Kidney (tissue), 13 donors: ENCODE measurements at regions not wholly inside any gene's neighbourhood (a gene's known extent, or its start where the extent isn't known, plus 50 kb on each side); places are given as distances from the start of the nearest gene placed in this dataset.

Experiments
- DNase-seq, 5 donors: peaks; one replicate each; pipeline ENCODE4 v3.0.0-alpha.2; 2013 to 2020
- FAIRE-seq: peaks from 2 replicates; lab custom pipeline; 2012; peaks lifted over from hg19 to GRCh38; lab: Jason Lieb, UNC
- H3K27ac ChIP-seq, 2 donors: one replicate each; pipeline ENCODE4 v1.7.0; 2013; ENCODE audit warnings: low read depth in 2 of 2, low read length in 2 of 2, inconsistent platforms in 1 of 2
- H3K27me3 ChIP-seq: one replicate; pipeline ENCODE4 v1.7.1; 2013; ENCODE audit warnings: low read length, inconsistent platforms; ENCODE audit not compliant: control insufficient read depth, insufficient read depth
- H3K36me3 ChIP-seq, 3 donors: one replicate each; pipeline versions ENCODE4 v1.7.0 to v1.7.1; 2013; ENCODE audit warnings: low read length in 3 of 3, control low read depth in 1 of 3, inconsistent platforms in 1 of 3; ENCODE audit not compliant: insufficient read depth in 3 of 3, control insufficient read depth in 2 of 3
- H3K4me1 ChIP-seq, 3 donors: one replicate each; pipeline versions ENCODE4 v1.7.0 to v1.7.1; 2013; ENCODE audit warnings: low read length in 3 of 3, inconsistent platforms in 1 of 3, low read depth in 1 of 3; ENCODE audit not compliant: control insufficient read depth in 2 of 3, insufficient read depth in 2 of 3
- H3K4me3 ChIP-seq, 3 donors: one replicate each; pipeline versions ENCODE4 v1.7.0 to v1.8.1; 2013; ENCODE audit warnings: low read length in 3 of 3, control low read depth in 1 of 3, inconsistent platforms in 1 of 3
- H3K9ac ChIP-seq, 3 donors: one replicate each; pipeline versions ENCODE4 v1.7.0 to v1.7.1; 2013; ENCODE audit warnings: low read length in 3 of 3, control low read depth in 1 of 3, inconsistent platforms in 1 of 3
- H3K9me3 ChIP-seq, 3 donors: one replicate each; pipeline versions ENCODE4 v1.7.0 to v1.7.1; 2013; ENCODE audit warnings: low read length in 3 of 3, control low read depth in 1 of 3, inconsistent platforms in 1 of 3; ENCODE audit not compliant: control insufficient read depth in 2 of 3, insufficient read depth in 1 of 3
- CTCF ChIP-seq: IDR thresholded peaks from 3 replicates; pipeline ENCODE4 v1.5.1; 2012; ENCODE audit warnings: mild to moderate bottlenecking, moderate library complexity, borderline replicate concordance; ENCODE audit not compliant: insufficient read depth; ENCODE audit errors: extremely low read depth
- intact Hi-C: fragments of 100-400 bp; cut with DNase I; formaldehyde crosslinking; loops from one replicate; pipeline ENCODE4 v1.11.1; 2022
- donor health status: control.
- donor health status: control.
- donor health status: control.
- donor health status: control.
- donor health status: control.
- donor health status: DM: yes; HTN: yes; CAD: no.
- donor health status: Normal renal cell carcinoma (clear cell type).

GRCh38 chr18:27666016-27666415 lies 480.9 kb upstream of the CHST9 start:
- Histone ChIP-seq H3K4me3 (no peak overlapping the region), H3K9me3 (no peaks in the 10 kb centered on the region), H3K9ac (no peak overlapping the region), H3K36me3 (no peaks in the 10 kb centered on the region), H3K27ac (no peak overlapping the region), H3K27me3 (no peaks in the 10 kb centered on the region), H3K4me1 (no peaks in the 10 kb centered on the region)
- DNase-seq (no peak), FAIRE-seq (no peak)
- intact Hi-C loops, result no loop called here
- TF ChIP-seq CTCF, result no peak

DNA sequence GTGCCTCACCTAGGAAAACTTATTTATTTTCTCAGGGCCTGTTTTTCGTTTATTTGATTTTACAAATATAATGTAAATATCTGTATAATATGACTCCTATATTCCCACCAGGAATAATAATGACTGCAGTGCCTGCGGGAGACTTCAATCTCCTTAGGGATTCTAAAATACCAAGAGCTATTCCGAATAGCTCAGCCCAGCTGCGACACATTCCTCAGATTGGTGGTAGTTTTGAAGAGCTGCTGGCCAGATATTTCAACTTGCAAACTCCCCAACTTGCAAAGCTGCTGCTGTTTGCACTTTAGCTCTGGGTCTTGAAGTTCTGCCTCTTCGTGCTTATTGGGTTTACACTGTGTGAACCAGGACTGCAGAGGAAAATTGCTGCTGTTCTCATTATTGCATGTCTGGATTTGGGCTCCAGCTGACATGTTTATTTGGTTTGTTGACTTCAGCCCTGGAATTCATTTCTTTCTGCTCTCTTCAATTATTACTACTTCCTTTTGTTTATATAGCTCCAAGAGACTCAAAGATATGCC lies 480.2 kb upstream of the CHST9 start:
- H3K36me3 ChIP-seq, result no peaks in the 10 kb centered on the region
- TF ChIP-seq CTCF, result no peak
- DNase-seq, result peak in 1 of 5 donors; percentile 11
- H3K27me3 ChIP-seq, result no peaks in the 10 kb centered on the region
- FAIRE-seq, result no peak
- no peak overlapping the region for H3K9ac ChIP-seq
- no peak overlapping the region for H3K4me3 ChIP-seq
- H3K4me1 ChIP-seq, result no peaks in the 10 kb centered on the region
- no peaks in the 10 kb centered on the region for H3K9me3 ChIP-seq
- no peak overlapping the region for H3K27ac ChIP-seq
- intact Hi-C loops, result no loop called here

DNA sequence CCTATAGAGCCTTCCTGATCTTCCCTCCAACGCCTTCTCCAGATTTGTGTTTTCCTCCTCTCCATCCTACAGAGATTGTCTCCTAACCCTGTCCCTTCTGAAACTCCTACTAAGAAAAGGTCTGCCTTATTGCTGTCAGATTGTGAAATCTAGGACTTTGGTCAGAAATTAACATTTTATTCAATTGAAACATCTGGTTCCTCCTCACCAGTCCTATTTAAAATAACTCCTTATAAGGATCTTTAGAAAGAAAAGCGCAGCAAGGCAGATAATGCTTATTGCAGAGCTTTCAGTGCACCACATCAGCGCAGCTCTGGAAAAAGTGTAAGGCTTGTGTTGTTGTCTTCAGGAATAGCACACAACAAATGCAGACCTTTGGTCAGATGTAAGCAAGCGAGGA lies 477.8 kb upstream of the CHST9 start:
- Histone ChIP-seq H3K4me3 (no peak overlapping the region), H3K27me3 (no peaks in the 10 kb centered on the region), H3K4me1 (no peaks in the 10 kb centered on the region), H3K9me3 (no peaks in the 10 kb centered on the region), H3K36me3 (no peaks in the 10 kb centered on the region), H3K27ac (no peak overlapping the region), H3K9ac (no peak overlapping the region)
- TF ChIP-seq CTCF, result no peak
- FAIRE-seq, result no peak
- no peak for DNase-seq
- intact Hi-C loops, result no loop called here

DNA sequence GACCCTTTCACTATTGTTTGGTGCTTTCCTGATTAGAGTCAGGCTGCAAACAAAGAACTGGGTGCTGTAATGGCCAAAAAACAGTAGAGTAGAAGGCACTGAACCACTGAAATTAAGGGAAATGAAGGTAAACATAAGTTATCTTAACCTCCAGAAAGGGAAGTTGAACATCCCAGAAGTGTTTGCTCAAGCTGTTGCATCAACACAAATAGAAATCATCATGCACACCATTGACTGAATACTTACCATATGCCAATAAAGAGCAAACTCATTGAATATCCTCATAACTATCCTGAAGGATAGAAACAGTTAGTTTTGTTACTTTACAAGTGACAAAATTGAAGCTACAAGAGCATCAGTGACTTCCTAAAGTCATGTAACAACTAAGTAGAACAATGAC lies 477.4 kb upstream of the CHST9 start:
- Histone ChIP-seq H3K4me1 (no peaks in the 10 kb centered on the region), H3K27me3 (no peaks in the 10 kb centered on the region), H3K36me3 (no peaks in the 10 kb centered on the region), H3K4me3 (no peak overlapping the region), H3K27ac (no peak overlapping the region), H3K9me3 (no peaks in the 10 kb centered on the region), H3K9ac (no peak overlapping the region)
- FAIRE-seq (no peak), DNase-seq (no peak)
- intact Hi-C loops, result no loop called here
- no peak for TF ChIP-seq CTCF
